WTC11 (cell line): ENCODE measurements at regions not wholly inside any gene's neighbourhood (a gene's known extent, or its start where the extent isn't known, plus 50 kb on each side); places are given as distances from the start of the nearest gene placed in this dataset.

Experiments used
- ATAC-seq: fragments of 200-7000 bp; cut with Tn5 transposase; 2 replicates; pipeline ENCODE4 v1.10.0; 2021; ENCODE audit warnings: mild to moderate bottlenecking, moderate library complexity
- CTCF ChIA-PET: fragments of 300-600 bp; sonication (Branson Sonifier 250); formaldehyde crosslinking; loops from one replicate; lab custom pipeline; 2021; ENCODE audit warnings: antibody characterized with exemption; lab: Charles Lee
- POLR2A ChIA-PET: fragments of 350-600 bp; sonication (Branson Sonifier 250); formaldehyde crosslinking; loops from one replicate; lab custom pipeline; 2021; ENCODE audit warnings: antibody characterized with exemption; lab: Charles Lee
- DNase-seq: peaks from one replicate; pipeline ENCODE4 v3.0.0; 2021; ENCODE audit warnings: low spot score
- H3K27ac Mint-ChIP-seq: 2 replicates; pipeline ENCODE4 v1.8.0; 2021; ENCODE audit warnings: mixed read lengths
- H3K27me3 Mint-ChIP-seq: 2 replicates; pipeline ENCODE4 v1.8.0; 2021; ENCODE audit warnings: low read depth, mild to moderate bottlenecking, moderate library complexity, mixed read lengths
- H3K36me3 Mint-ChIP-seq: 2 replicates; pipeline ENCODE4 v1.8.0; 2021; ENCODE audit warnings: mixed read lengths
- H3K4me1 Mint-ChIP-seq: 2 replicates; pipeline ENCODE4 v1.8.0; 2022; ENCODE audit warnings: mixed read lengths
- H3K4me3 Mint-ChIP-seq: 2 replicates; pipeline ENCODE4 v1.8.0; 2021; ENCODE audit warnings: mild to moderate bottlenecking, moderate library complexity, mixed read lengths
- H3K9me3 Mint-ChIP-seq: 2 replicates; pipeline ENCODE4 v1.8.0; 2021; ENCODE audit warnings: mixed read lengths
- ELF4 ChIP-seq: sonication (generic); formaldehyde crosslinking; IDR thresholded peaks from 2 replicates; pipeline ENCODE4 v1.8.1; 2022; ENCODE audit warnings: low read depth, mild to moderate bottlenecking, moderate library complexity, missing genetic modification reagents
- GTF2I ChIP-seq: fragments of 250-450 bp; sonication (Bioruptor Pico); conservative IDR thresholded peaks from 2 replicates; pipeline ENCODE4 v1.4.0; 2021; ENCODE audit warnings: mild to moderate bottlenecking
- MXD4 ChIP-seq: fragments of 250-450 bp; sonication (Bioruptor Pico); IDR thresholded peaks from 2 replicates; pipeline ENCODE4 v1.8.0; 2021; ENCODE audit warnings: mild to moderate bottlenecking, moderate library complexity, borderline replicate concordance
- NFATC4 ChIP-seq: fragments of 250-450 bp; sonication (Bioruptor Pico); IDR thresholded peaks from 2 replicates; pipeline ENCODE4 v1.9.0; 2021; ENCODE audit warnings: mild to moderate bottlenecking
- ZNF121 ChIP-seq: sonication (generic); formaldehyde crosslinking; IDR thresholded peaks from 2 replicates; pipeline ENCODE4 v1.8.0; 2023; ENCODE audit warnings: missing genetic modification reagents
- ZNF219 ChIP-seq: sonication (generic); formaldehyde crosslinking; IDR thresholded peaks from 2 replicates; pipeline ENCODE4 v1.8.0; 2023; ENCODE audit warnings: missing genetic modification reagents, mild to moderate bottlenecking, borderline replicate concordance
- ZNF263 ChIP-seq: sonication (generic); formaldehyde crosslinking; IDR thresholded peaks from 2 replicates; pipeline ENCODE4 v1.8.1; 2022; ENCODE audit warnings: low read depth, mild to moderate bottlenecking, moderate library complexity, missing genetic modification reagents
- ZNF416 ChIP-seq: fragments of 250-450 bp; sonication (Bioruptor Pico); IDR thresholded peaks from 2 replicates; pipeline ENCODE4 v1.9.0; 2021; ENCODE audit warnings: mild to moderate bottlenecking, inconsistent platforms
- TF ChIP-seq, protein P1 (sequence below): sonication (generic); formaldehyde crosslinking; IDR thresholded peaks from 2 replicates; pipeline ENCODE4 v1.8.0; 2022; ENCODE audit warnings: mild to moderate bottlenecking, missing genetic modification reagents
- TF ChIP-seq, protein P2 (sequence below): fragments of 250-450 bp; sonication (Bioruptor Pico); IDR thresholded peaks from 2 replicates; pipeline ENCODE4 v2.1.2; 2022; ENCODE audit warnings: mild to moderate bottlenecking, moderate library complexity
- TF ChIP-seq, protein P3 (sequence below): sonication (generic); formaldehyde crosslinking; IDR thresholded peaks from 2 replicates; pipeline ENCODE4 v1.8.1; 2023; ENCODE audit warnings: mild to moderate bottlenecking, missing genetic modification reagents
- TF ChIP-seq, protein P4 (sequence below): sonication (generic); formaldehyde crosslinking; IDR thresholded peaks from 2 replicates; pipeline ENCODE4 v1.8.0; 2022; ENCODE audit warnings: missing genetic modification reagents
- TF ChIP-seq, protein P5 (sequence below): fragments of 250-450 bp; sonication (Bioruptor Pico); IDR thresholded peaks from 2 replicates; pipeline ENCODE4 v1.9.0; 2021; ENCODE audit warnings: mild to moderate bottlenecking
- TF ChIP-seq, protein P6 (sequence below): sonication (generic); formaldehyde crosslinking; IDR thresholded peaks from 2 replicates; pipeline ENCODE4 v1.8.0; 2023; ENCODE audit warnings: missing genetic modification reagents

DNA sequence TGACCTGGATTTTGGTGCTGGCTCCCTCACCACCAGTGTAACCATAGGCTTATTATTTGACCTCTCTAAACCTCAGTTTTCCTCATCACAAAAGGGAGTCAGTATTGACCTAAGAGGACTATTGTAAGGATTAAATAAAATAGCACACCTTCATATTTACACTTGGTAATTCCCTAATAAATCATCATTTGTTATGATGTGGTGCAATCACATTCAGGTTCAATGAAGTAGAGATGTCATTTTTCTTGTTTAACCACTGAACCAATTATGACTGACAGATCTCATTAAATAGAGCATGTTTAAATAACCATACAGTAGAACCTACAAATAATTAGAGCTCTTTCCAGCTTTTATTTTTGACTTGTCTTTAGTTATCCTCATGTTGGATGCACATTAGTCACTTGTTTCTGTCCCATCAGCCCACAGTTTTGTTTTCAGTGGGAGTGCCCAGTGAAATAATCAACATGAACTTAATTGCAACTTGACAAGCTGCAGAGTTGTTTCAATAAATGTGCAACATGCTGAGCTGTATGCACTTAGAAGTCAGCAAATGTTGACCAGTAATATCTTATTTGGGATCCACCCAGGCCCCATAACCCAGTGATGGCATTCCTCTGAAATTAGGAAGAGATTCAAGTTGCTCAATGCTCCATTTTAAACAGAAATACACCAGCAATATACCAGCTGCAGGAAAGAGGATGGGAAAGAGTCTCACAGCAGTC lies 451.7 kb upstream of the MARCKS start (continued):
- TF ChIP-seq NFATC4 (CRISPR knock-in tag), result no peak
- TF ChIP-seq, protein P1, sequence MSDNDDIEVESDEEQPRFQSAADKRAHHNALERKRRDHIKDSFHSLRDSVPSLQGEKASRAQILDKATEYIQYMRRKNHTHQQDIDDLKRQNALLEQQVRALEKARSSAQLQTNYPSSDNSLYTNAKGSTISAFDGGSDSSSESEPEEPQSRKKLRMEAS (CRISPR knock-in tag), result no peak
- TF ChIP-seq GTF2I (CRISPR knock-in tag), result no peak

DNA sequence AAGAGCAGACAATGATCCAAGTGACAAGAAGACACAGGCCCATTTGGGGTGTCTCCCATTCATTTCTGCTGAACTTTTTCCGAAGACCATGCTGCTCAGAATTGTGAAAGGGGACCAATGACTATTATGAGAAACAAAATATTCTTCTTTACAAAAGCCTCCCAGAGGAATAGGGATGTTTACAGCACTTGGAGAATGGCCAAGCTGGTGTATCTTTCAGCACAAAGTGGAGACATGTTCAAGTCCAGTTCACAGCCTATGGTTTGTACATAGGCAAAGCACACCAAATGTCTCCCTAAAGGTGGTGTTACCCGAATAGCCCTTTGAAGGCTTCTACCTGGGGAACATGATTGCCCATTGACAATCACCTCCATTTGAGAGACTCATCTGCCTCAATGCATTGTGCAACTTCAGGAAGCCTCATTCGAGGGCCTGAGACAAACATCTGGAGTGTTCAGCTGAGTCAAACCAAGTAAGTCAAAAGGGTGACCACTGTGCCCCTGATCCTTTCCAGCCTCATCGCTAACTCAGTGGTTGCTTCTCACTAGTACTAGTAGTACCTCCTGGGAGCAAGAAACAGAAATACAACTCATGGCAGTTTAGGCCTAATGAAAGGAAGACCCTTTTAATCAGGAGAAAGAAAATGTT lies 451.0 kb upstream of the MARCKS start:
- TF ChIP-seq, protein P2, sequence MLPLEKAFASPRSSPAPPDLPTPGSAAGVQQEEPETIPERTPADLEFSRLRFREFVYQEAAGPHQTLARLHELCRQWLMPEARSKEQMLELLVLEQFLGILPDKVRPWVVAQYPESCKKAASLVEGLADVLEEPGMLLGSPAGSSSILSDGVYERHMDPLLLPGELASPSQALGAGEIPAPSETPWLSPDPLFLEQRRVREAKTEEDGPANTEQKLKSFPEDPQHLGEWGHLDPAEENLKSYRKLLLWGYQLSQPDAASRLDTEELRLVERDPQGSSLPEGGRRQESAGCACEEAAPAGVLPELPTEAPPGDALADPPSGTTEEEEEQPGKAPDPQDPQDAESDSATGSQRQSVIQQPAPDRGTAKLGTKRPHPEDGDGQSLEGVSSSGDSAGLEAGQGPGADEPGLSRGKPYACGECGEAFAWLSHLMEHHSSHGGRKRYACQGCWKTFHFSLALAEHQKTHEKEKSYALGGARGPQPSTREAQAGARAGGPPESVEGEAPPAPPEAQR (CRISPR knock-in tag), result no peak
- TF ChIP-seq, all 79 proteins: peak for 0
- DNase-seq (no peak), ATAC-seq (no peak)
- Mint-ChIP-seq H3K9me3 (no peaks in the 10 kb centered on the region), H3K27me3 (no peaks in the 10 kb centered on the region; the same call in 1 of the 2 replicates), H3K27ac (no peak overlapping the region), H3K4me1 (peaks cover 7% of the 10 kb centered on the region), H3K36me3 (no peaks in the 10 kb centered on the region), H3K4me3 (no peak overlapping the region)
- ChIA-PET CTCF (no interaction called here), POLR2A (no interaction called here)

DNA sequence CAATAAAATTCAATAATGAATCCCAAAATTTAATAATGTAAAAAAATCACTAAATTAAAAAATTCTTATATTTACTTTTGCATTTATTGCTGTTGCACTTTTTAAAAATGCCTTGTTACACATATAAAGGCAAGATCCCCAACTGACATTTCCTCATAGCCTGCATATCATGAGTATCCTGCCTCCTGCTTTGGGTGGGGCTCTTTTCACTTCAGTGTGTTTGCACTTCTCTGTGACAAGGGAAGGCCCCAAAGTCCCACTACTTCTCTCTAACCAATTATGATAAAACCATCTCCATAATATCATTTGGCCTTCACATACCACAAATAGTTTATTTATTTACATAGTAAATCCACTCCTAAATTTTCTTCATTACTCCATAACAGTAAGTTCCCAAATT lies 446.1 kb upstream of the MARCKS start:
- POLR2A ChIA-PET, result no interaction called here

DNA sequence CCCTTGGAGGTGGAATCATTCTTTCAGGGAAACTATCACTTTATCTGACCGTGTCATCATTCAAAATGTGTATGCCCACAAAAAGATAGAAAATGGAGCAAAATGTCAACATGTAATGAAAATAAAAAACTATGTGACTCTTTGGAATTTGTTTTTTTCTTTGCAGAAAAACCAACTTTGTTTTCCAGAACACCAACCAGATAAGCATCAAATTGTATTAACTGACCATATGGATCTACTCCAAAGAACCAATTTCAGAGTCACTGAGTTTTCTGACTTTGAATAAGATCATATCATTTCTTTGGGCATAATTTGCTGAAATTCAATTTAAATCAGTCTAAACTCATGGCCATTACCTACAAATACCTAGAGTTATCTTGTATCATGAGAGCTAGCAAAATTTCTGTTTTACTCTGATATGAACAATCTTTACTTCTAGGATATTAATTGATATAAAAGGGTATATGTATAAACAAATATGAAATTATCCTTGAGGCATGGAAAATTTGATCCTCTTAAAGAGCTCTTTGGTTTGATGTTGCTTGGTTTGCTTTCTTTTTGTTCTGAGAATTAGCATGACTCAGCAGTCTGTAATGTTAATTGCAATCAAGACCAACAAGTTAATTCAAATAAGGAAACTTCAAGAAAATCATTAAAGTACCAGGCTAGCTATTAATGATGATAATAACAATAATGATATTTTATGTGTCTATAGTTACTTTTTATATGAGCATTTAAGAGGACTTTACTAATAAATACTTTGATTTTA lies 444.4 kb upstream of the MARCKS start:
- Mint-ChIP-seq H3K4me3 (no peak overlapping the region), H3K27me3 (no peaks in the 10 kb centered on the region), H3K4me1 (peaks cover 20% of the 10 kb centered on the region), H3K36me3 (no peaks in the 10 kb centered on the region), H3K9me3 (no peaks in the 10 kb centered on the region), H3K27ac (no peak overlapping the region)
- POLR2A ChIA-PET, result no interaction called here
- ATAC-seq (no peak), DNase-seq (no peak)
- TF ChIP-seq ZNF121 (CRISPR knock-in tag) (no peak), MXD4 (CRISPR knock-in tag) (no peak)
- CTCF ChIA-PET, result interaction anchor here (1.5 kb wide), 1 partner anchor 48 kb away, joined by 6 read pairs; no protein-coding TSS in a partner anchor

More for the DNA sequence above, 446.1 kb upstream of the MARCKS start:
- Mint-ChIP-seq H3K36me3 (no peaks in the 10 kb centered on the region), H3K4me1 (peaks cover 20% of the 10 kb centered on the region), H3K9me3 (no peaks in the 10 kb centered on the region), H3K27ac (no peak overlapping the region), H3K4me3 (no peak overlapping the region), H3K27me3 (no peaks in the 10 kb centered on the region)
- DNase-seq (no peak), ATAC-seq (no peak)
- TF ChIP-seq NFATC4 (CRISPR knock-in tag), result no peak
- CTCF ChIA-PET, result no interaction called here

DNA sequence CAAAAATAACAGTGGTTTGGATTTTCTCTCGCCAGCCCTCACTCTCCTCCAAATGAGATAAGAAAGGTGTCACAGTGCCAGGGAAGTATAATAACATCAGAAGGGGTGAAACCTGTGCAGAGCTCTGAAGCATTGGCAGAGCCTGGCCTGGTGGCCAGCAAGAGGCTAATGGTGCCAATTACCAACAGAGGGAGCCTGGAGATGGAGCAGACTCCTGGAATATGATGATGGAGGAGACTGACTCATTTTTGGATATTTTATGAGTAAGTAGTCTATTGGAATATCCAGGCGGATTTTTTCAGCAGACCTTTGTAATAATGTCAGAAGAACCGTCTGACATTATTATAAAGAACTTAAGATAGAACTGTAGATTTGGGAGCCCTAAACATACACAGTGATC lies 442.6 kb upstream of the MARCKS start:
- no peaks in the 10 kb centered on the region for H3K36me3 Mint-ChIP-seq
- ChIA-PET CTCF (interaction anchor here (1.5 kb wide), 1 partner anchor 47 kb away, joined by 6 read pairs; no protein-coding TSS in a partner anchor), POLR2A (no interaction called here)
- H3K9me3 Mint-ChIP-seq, result no peaks in the 10 kb centered on the region
- H3K4me3 Mint-ChIP-seq, result no peak overlapping the region
- no peak; the same call in 1 of the 2 replicates for ATAC-seq
- H3K27me3 Mint-ChIP-seq, result no peaks in the 10 kb centered on the region
- H3K4me1 Mint-ChIP-seq, result peaks cover 20% of the 10 kb centered on the region
- no peak for DNase-seq
- H3K27ac Mint-ChIP-seq, result no peak overlapping the region
- TF ChIP-seq, protein P3, sequence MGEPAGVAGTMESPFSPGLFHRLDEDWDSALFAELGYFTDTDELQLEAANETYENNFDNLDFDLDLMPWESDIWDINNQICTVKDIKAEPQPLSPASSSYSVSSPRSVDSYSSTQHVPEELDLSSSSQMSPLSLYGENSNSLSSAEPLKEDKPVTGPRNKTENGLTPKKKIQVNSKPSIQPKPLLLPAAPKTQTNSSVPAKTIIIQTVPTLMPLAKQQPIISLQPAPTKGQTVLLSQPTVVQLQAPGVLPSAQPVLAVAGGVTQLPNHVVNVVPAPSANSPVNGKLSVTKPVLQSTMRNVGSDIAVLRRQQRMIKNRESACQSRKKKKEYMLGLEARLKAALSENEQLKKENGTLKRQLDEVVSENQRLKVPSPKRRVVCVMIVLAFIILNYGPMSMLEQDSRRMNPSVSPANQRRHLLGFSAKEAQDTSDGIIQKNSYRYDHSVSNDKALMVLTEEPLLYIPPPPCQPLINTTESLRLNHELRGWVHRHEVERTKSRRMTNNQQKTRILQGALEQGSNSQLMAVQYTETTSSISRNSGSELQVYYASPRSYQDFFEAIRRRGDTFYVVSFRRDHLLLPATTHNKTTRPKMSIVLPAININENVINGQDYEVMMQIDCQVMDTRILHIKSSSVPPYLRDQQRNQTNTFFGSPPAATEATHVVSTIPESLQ (CRISPR knock-in tag), result no peak
- TF ChIP-seq ZNF416 (CRISPR knock-in tag), result no peak
- TF ChIP-seq, protein P4, sequence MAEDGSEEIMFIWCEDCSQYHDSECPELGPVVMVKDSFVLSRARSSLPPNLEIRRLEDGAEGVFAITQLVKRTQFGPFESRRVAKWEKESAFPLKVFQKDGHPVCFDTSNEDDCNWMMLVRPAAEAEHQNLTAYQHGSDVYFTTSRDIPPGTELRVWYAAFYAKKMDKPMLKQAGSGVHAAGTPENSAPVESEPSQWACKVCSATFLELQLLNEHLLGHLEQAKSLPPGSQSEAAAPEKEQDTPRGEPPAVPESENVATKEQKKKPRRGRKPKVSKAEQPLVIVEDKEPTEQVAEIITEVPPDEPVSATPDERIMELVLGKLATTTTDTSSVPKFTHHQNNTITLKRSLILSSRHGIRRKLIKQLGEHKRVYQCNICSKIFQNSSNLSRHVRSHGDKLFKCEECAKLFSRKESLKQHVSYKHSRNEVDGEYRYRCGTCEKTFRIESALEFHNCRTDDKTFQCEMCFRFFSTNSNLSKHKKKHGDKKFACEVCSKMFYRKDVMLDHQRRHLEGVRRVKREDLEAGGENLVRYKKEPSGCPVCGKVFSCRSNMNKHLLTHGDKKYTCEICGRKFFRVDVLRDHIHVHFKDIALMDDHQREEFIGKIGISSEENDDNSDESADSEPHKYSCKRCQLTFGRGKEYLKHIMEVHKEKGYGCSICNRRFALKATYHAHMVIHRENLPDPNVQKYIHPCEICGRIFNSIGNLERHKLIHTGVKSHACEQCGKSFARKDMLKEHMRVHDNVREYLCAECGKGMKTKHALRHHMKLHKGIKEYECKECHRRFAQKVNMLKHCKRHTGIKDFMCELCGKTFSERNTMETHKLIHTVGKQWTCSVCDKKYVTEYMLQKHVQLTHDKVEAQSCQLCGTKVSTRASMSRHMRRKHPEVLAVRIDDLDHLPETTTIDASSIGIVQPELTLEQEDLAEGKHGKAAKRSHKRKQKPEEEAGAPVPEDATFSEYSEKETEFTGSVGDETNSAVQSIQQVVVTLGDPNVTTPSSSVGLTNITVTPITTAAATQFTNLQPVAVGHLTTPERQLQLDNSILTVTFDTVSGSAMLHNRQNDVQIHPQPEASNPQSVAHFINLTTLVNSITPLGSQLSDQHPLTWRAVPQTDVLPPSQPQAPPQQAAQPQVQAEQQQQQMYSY (CRISPR knock-in tag), result no peak
- TF ChIP-seq, protein P5, sequence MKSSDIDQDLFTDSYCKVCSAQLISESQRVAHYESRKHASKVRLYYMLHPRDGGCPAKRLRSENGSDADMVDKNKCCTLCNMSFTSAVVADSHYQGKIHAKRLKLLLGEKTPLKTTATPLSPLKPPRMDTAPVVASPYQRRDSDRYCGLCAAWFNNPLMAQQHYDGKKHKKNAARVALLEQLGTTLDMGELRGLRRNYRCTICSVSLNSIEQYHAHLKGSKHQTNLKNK (CRISPR knock-in tag), result no peak
- TF ChIP-seq ZNF219 (CRISPR knock-in tag), result no peak
- TF ChIP-seq, protein P6, sequence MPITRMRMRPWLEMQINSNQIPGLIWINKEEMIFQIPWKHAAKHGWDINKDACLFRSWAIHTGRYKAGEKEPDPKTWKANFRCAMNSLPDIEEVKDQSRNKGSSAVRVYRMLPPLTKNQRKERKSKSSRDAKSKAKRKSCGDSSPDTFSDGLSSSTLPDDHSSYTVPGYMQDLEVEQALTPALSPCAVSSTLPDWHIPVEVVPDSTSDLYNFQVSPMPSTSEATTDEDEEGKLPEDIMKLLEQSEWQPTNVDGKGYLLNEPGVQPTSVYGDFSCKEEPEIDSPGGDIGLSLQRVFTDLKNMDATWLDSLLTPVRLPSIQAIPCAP (CRISPR knock-in tag), result no peak
- TF ChIP-seq ZNF263 (CRISPR knock-in tag), result no peak
- TF ChIP-seq ELF4, result no peak
